Skeletal muscle tissue (tissue), 3 donors: ENCODE measurements at regions not wholly inside any gene's neighbourhood (a gene's known extent, or its start where the extent isn't known, plus 50 kb on each side); places are given as distances from the start of the nearest gene placed in this dataset.

Experiments
- H3K27ac ChIP-seq: one replicate; pipeline ENCODE4 v1.7.0; 2013; ENCODE audit warnings: mild to moderate bottlenecking, low read depth, low read length, inconsistent platforms
- H3K27me3 ChIP-seq, 3 donors: one replicate each; pipeline ENCODE4 v1.7.0; 2013; ENCODE audit warnings: low read length in 3 of 3; ENCODE audit not compliant: control insufficient read depth in 3 of 3, insufficient read depth in 3 of 3
- H3K36me3 ChIP-seq, 3 donors: one replicate each; pipeline ENCODE4 v1.7.0; 2013; ENCODE audit warnings: low read length in 3 of 3; ENCODE audit not compliant: control insufficient read depth in 3 of 3, insufficient read depth in 3 of 3
- H3K4me1 ChIP-seq, 3 donors: one replicate each; pipeline ENCODE4 v1.7.0; 2013; ENCODE audit warnings: low read length in 3 of 3, mild to moderate bottlenecking in 3 of 3; ENCODE audit not compliant: control insufficient read depth in 3 of 3, insufficient read depth in 3 of 3
- H3K4me3 ChIP-seq, 3 donors: one replicate each; pipeline ENCODE4 v1.7.0; 2013; ENCODE audit warnings: low read length in 3 of 3
- H3K9ac ChIP-seq, 3 donors: one replicate each; pipeline ENCODE4 v1.7.0; 2013; ENCODE audit warnings: low read length in 3 of 3, mild to moderate bottlenecking in 3 of 3, moderate library complexity in 2 of 3, low read depth in 1 of 3
- H3K9me3 ChIP-seq, 3 donors: one replicate each; pipeline ENCODE4 v1.7.0; 2013; ENCODE audit warnings: low read length in 3 of 3; ENCODE audit not compliant: control insufficient read depth in 3 of 3
- donor health status: Osteomylitis.

- H3K4me1 ChIP-seq = peaks cover 3 to 18% (median 16%) of the 10 kb centered on the region in 3 donors
- H3K36me3 ChIP-seq = no peaks in the 10 kb centered on the region
- no peak overlapping the region for H3K9ac ChIP-seq
- no peaks in the 10 kb centered on the region for H3K9me3 ChIP-seq
- no peak overlapping the region for H3K27ac ChIP-seq
- no peak overlapping the region for H3K4me3 ChIP-seq
- H3K27me3 ChIP-seq = no peaks in the 10 kb centered on the region
Observed at GRCh38 chr2:236870370-236870769, 215.3 kb upstream of the COPS8 start.

- Histone ChIP-seq H3K36me3 (no peaks in the 10 kb centered on the region), H3K27me3 (no peaks in the 10 kb centered on the region), H3K9me3 (no peaks in the 10 kb centered on the region), H3K9ac (no peak overlapping the region), H3K27ac (peak overlapping the region; percentile 54), H3K4me1 (peaks cover 12 to 26% (median 25%) of the 10 kb centered on the region in 3 donors), H3K4me3 (no peak overlapping the region)
Observed at GRCh38 chr2:236871500-236872001, 214.1 kb upstream of the COPS8 start.

- no peaks in the 10 kb centered on the region for H3K9me3 ChIP-seq
- no peak overlapping the region for H3K9ac ChIP-seq
- peak overlapping the region; percentile 54 for H3K27ac ChIP-seq
- H3K4me3 ChIP-seq = no peak overlapping the region
- no peaks in the 10 kb centered on the region for H3K27me3 ChIP-seq
- peaks cover 13 to 26% (median 25%) of the 10 kb centered on the region in 3 donors for H3K4me1 ChIP-seq
- no peaks in the 10 kb centered on the region for H3K36me3 ChIP-seq
Observed at GRCh38 chr2:236872015-236872414, 213.7 kb upstream of the COPS8 start.

- H3K4me3 ChIP-seq = no peak overlapping the region
- no peaks in the 10 kb centered on the region for H3K27me3 ChIP-seq
- H3K36me3 ChIP-seq = no peaks in the 10 kb centered on the region
- H3K27ac ChIP-seq = no peak overlapping the region
- no peak overlapping the region for H3K9ac ChIP-seq
- peaks cover 13 to 26% (median 25%) of the 10 kb centered on the region in 3 donors for H3K4me1 ChIP-seq
- no peaks in the 10 kb centered on the region for H3K9me3 ChIP-seq
Observed at GRCh38 chr2:236872981-236873380, 212.7 kb upstream of the COPS8 start.

GRCh38 chr2:236873636-236874035 lies 212.1 kb upstream of the COPS8 start:
- H3K27me3 ChIP-seq = no peaks in the 10 kb centered on the region
- H3K4me3 ChIP-seq = no peak overlapping the region
- no peaks in the 10 kb centered on the region for H3K9me3 ChIP-seq
- no peaks in the 10 kb centered on the region for H3K36me3 ChIP-seq
- peaks cover 13 to 26% (median 25%) of the 10 kb centered on the region in 3 donors for H3K4me1 ChIP-seq
- H3K9ac ChIP-seq = no peak overlapping the region
- no peak overlapping the region for H3K27ac ChIP-seq

GRCh38 chr2:236874866-236875481 lies 210.7 kb upstream of the COPS8 start:
- Histone ChIP-seq H3K36me3 (no peaks in the 10 kb centered on the region), H3K9me3 (no peaks in the 10 kb centered on the region), H3K4me3 (no peak overlapping the region), H3K4me1 (peaks cover 13 to 26% (median 25%) of the 10 kb centered on the region in 3 donors), H3K27me3 (no peaks in the 10 kb centered on the region), H3K27ac (no peak overlapping the region), H3K9ac (no peak overlapping the region)

- no peak overlapping the region for H3K9ac ChIP-seq
- H3K36me3 ChIP-seq = no peaks in the 10 kb centered on the region
- peak overlapping the region in 1 of 3 donors; percentile 27 for H3K4me3 ChIP-seq
- no peaks in the 10 kb centered on the region for H3K9me3 ChIP-seq
- H3K27ac ChIP-seq = peak overlapping the region; percentile 20
- H3K4me1 ChIP-seq = peaks cover 13 to 26% (median 25%) of the 10 kb centered on the region in 3 donors
- H3K27me3 ChIP-seq = no peaks in the 10 kb centered on the region
Observed at GRCh38 chr2:236875906-236876505, 209.7 kb upstream of the COPS8 start.

GRCh38 chr2:236876642-236877041 lies 209.0 kb upstream of the COPS8 start:
- H3K27ac ChIP-seq = no peak overlapping the region
- H3K4me1 ChIP-seq = peaks cover 11 to 22% (median 19%) of the 10 kb centered on the region in 3 donors
- H3K9ac ChIP-seq = no peak overlapping the region
- no peaks in the 10 kb centered on the region for H3K36me3 ChIP-seq
- H3K4me3 ChIP-seq = no peak overlapping the region
- H3K9me3 ChIP-seq = no peaks in the 10 kb centered on the region
- H3K27me3 ChIP-seq = no peaks in the 10 kb centered on the region

- Histone ChIP-seq H3K27me3 (no peaks in the 10 kb centered on the region), H3K36me3 (no peaks in the 10 kb centered on the region), H3K9me3 (no peaks in the 10 kb centered on the region), H3K4me1 (peaks cover 10 to 13% (median 12%) of the 10 kb centered on the region in 3 donors), H3K4me3 (no peak overlapping the region), H3K9ac (no peak overlapping the region), H3K27ac (no peak overlapping the region)
Observed at GRCh38 chr2:236877972-236878371, 207.7 kb upstream of the COPS8 start.

GRCh38 chr2:236879416-236879963 lies 206.2 kb upstream of the COPS8 start:
- Histone ChIP-seq H3K9ac (no peak overlapping the region), H3K4me3 (no peak overlapping the region), H3K27ac (no peak overlapping the region), H3K27me3 (no peaks in the 10 kb centered on the region), H3K4me1 (peaks cover 8 to 12% (median 10%) of the 10 kb centered on the region in 3 donors), H3K36me3 (no peaks in the 10 kb centered on the region), H3K9me3 (no peaks in the 10 kb centered on the region)
